Activated CD4-positive, alpha-beta T cell treated with anti-CD3 and anti-CD28 coated beads for 36 hours (primary cell): ENCODE measurements at regions not wholly inside any gene's neighbourhood (a gene's known extent, or its start where the extent isn't known, plus 50 kb on each side); places are given as distances from the start of the nearest gene placed in this dataset.
"Not testable (repeated sequence)": the region's sequence is repeated elsewhere in the genome, so short reads cannot be mapped to it uniquely, and the experiment has no call there.

Experiments
- ATAC-seq: fragments of 200-7000 bp; cut with Tn5 transposase; one replicate; pipeline ENCODE4 v1.10.0; 2021; ENCODE audit warnings: mild to moderate bottlenecking, moderate library complexity
- CTCF ChIA-PET: fragments of 350-600 bp; sonication (Branson Sonifier 250); formaldehyde crosslinking; loops from one replicate; lab custom pipeline; 2021; ENCODE audit warnings: antibody characterized with exemption; lab: Charles Lee
- POLR2A ChIA-PET: fragments of 350-600 bp; sonication (Branson Sonifier 250); formaldehyde crosslinking; loops from one replicate; lab custom pipeline; 2021; ENCODE audit warnings: antibody characterized with exemption, inconsistent platforms; lab: Charles Lee
- DNase-seq: peaks from one replicate; pipeline ENCODE4 v3.0.0-alpha.2; 2020
- H3K27ac Mint-ChIP-seq: one replicate; pipeline ENCODE4 v1.8.0; 2021; ENCODE audit warnings: mixed read lengths
- H3K27me3 Mint-ChIP-seq: one replicate; pipeline ENCODE4 v1.8.0; 2021; ENCODE audit warnings: mixed read lengths
- H3K36me3 Mint-ChIP-seq: one replicate; pipeline ENCODE4 v1.8.0; 2021; ENCODE audit warnings: low read depth, mixed read lengths
- H3K4me1 Mint-ChIP-seq: one replicate; pipeline ENCODE4 v1.8.0; 2021; ENCODE audit warnings: mixed read lengths
- H3K4me3 Mint-ChIP-seq: one replicate; pipeline ENCODE4 v1.8.0; 2021; ENCODE audit warnings: mild to moderate bottlenecking, moderate library complexity, mixed read lengths
- H3K9me3 Mint-ChIP-seq: one replicate; pipeline ENCODE4 v1.8.0; 2021; ENCODE audit warnings: low read depth, mixed read lengths
- intact Hi-C, 2 experiments: fragments of 100-400 bp; cut with DNase I in 1 of 2; cut with micrococcal nuclease in 1 of 2; formaldehyde crosslinking; loops; one replicate each; pipeline versions ENCODE4 v1.14.2 to v1.15.1; 2022 to 2024; cut with DNase I, micrococcal nuclease

DNA sequence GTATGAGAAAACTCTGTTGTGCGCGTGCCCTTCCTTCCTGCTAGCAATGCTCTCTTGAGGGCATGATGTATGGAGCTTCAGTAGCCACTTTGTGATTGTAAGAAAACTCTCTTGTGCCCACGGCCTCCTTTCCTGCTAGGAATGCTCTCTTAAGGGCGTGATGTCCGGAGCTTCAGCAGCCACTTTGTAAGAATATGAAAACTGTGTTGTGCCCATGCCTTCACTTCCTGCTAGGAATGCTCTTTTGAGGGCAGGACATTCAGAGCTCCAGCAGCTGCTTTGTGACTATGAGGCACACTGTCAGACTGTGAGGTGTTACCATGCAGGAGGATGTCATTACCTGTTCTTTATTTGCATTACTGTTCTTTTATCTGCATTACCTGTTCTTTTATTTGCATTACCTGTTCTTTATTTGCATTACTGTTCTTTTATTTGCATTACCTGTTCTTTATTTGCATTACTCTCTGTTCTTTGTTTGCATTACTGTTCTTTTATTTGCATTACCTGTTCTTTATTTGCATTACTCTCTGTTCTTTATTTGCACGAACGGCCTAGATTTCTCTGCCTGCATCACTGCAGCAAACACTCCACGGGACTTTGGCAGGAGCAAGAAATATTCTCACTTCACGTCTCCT is 166.7 kb downstream of the CRLF2 start:
- Mint-ChIP-seq H3K36me3 (no peaks in the 10 kb centered on the region), H3K9me3 (peaks cover 18% of the 10 kb centered on the region), H3K4me1 (no peaks in the 10 kb centered on the region), H3K27ac (no peak overlapping the region), H3K4me3 (no peak overlapping the region), H3K27me3 (no peaks in the 10 kb centered on the region)
- CTCF ChIA-PET, result no interaction called here
- DNase-seq (no peak), ATAC-seq (no peak)
- POLR2A ChIA-PET, result no interaction called here
- intact Hi-C loops, result no loop called here

GRCh38 chrX:1041091-1041490 is 171.4 kb downstream of the CRLF2 start:
- DNase-seq (no peak), ATAC-seq (no peak)
- no peak overlapping the region for H3K27ac Mint-ChIP-seq
- H3K4me1 Mint-ChIP-seq, result no peaks in the 10 kb centered on the region
- H3K36me3 Mint-ChIP-seq, result no peaks in the 10 kb centered on the region
- H3K4me3 Mint-ChIP-seq, result no peak overlapping the region
- ChIA-PET CTCF (no interaction called here), POLR2A (no interaction called here)
- intact Hi-C loops, result no loop called here
- H3K9me3 Mint-ChIP-seq, result peaks cover 16% of the 10 kb centered on the region
- H3K27me3 Mint-ChIP-seq, result no peaks in the 10 kb centered on the region

DNA sequence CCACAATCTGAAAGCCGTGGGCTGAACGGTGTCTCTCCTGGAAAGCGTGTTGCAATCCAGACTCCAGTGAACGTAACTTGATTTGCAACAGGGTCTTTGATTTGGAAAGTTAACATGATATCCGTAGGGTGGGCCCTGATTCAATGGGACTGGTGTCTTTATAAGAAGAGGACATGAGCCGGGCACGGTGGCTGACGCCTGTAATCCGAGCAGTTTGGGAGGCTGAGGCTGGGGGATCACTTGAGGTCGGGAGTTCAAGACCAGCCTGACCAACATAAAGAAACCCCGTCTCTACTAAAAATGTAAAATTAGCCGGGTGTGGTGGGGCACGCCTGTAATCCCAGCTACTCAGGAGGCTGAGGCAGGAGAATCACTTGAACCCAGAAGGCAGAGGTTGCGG is 176.5 kb downstream of the CRLF2 start:
- H3K4me1 Mint-ChIP-seq, H3K27me3 Mint-ChIP-seq, ATAC-seq, CTCF ChIA-PET, DNase-seq, H3K4me3 Mint-ChIP-seq, POLR2A ChIA-PET, intact Hi-C loops, H3K27ac Mint-ChIP-seq, H3K36me3 Mint-ChIP-seq, H3K9me3 Mint-ChIP-seq: not testable (repeated sequence)

- no peak overlapping the region for H3K4me3 Mint-ChIP-seq
- no peak for DNase-seq
- intact Hi-C loops, result no loop called here
- H3K27me3 Mint-ChIP-seq, result no peaks in the 10 kb centered on the region
- H3K4me1 Mint-ChIP-seq, result no peaks in the 10 kb centered on the region
- ATAC-seq, result no peak
- H3K9me3 Mint-ChIP-seq, result peaks cover 7% of the 10 kb centered on the region
- ChIA-PET CTCF (no interaction called here), POLR2A (no interaction called here)
- H3K27ac Mint-ChIP-seq, result no peak overlapping the region
- no peaks in the 10 kb centered on the region for H3K36me3 Mint-ChIP-seq
These were observed 177.2 kb downstream of the CRLF2 start for GRCh38 chrX:1035206-1035605.

DNA sequence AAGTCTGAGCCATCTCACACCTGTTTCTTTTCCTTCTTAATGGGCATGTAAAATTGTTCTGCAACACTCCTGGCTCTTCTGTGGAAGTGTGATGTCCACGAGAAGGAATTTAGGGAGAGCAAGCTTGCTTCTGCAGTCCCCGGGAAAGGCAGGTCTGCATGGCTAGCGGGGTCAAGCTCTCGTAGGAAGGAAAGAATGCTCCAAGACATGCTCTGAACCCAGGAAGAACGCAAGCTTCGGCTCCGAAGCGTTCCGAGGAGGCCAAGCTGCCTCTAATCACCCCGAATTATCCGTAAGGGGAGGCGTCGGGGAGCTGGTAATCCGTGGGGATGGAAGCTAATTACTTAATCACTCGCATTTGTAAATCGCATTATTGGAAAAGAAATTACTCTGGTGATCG is 177.7 kb downstream of the CRLF2 start:
- ATAC-seq (no peak), DNase-seq (no peak)
- CTCF ChIA-PET, result no interaction called here
- Mint-ChIP-seq H3K9me3 (peaks cover 3% of the 10 kb centered on the region), H3K4me1 (no peaks in the 10 kb centered on the region), H3K4me3 (no peak overlapping the region), H3K27me3 (no peaks in the 10 kb centered on the region), H3K36me3 (no peaks in the 10 kb centered on the region), H3K27ac (no peak overlapping the region)
- intact Hi-C loops, result no loop called here
- POLR2A ChIA-PET, result no interaction called here

- POLR2A ChIA-PET, result no interaction called here
- Mint-ChIP-seq H3K36me3 (no peaks in the 10 kb centered on the region), H3K4me1 (peaks cover 12% of the 10 kb centered on the region), H3K9me3 (peaks cover 2% of the 10 kb centered on the region), H3K27ac (no peak overlapping the region), H3K4me3 (no peak overlapping the region), H3K27me3 (peaks cover 8% of the 10 kb centered on the region)
- CTCF ChIA-PET, result no interaction called here
- intact Hi-C loops, result no loop called here
- DNase-seq (no peak), ATAC-seq (no peak)
These were observed 180.7 kb downstream of the CRLF2 start for GRCh38 chrX:1031521-1032430.

- intact Hi-C loops, result no loop called here
- DNase-seq, result no peak
- CTCF ChIA-PET, result no interaction called here
- H3K27me3 Mint-ChIP-seq, result peaks cover 8% of the 10 kb centered on the region
- no peak overlapping the region for H3K4me3 Mint-ChIP-seq
- peaks cover 19% of the 10 kb centered on the region for H3K4me1 Mint-ChIP-seq
- POLR2A ChIA-PET, result no interaction called here
- ATAC-seq, result no peak
- H3K36me3 Mint-ChIP-seq, result no peaks in the 10 kb centered on the region
- H3K27ac Mint-ChIP-seq, result no peak overlapping the region
- H3K9me3 Mint-ChIP-seq, result peaks cover 2% of the 10 kb centered on the region
These were observed 183.0 kb downstream of the CRLF2 start for GRCh38 chrX:1029494-1029893.

DNA sequence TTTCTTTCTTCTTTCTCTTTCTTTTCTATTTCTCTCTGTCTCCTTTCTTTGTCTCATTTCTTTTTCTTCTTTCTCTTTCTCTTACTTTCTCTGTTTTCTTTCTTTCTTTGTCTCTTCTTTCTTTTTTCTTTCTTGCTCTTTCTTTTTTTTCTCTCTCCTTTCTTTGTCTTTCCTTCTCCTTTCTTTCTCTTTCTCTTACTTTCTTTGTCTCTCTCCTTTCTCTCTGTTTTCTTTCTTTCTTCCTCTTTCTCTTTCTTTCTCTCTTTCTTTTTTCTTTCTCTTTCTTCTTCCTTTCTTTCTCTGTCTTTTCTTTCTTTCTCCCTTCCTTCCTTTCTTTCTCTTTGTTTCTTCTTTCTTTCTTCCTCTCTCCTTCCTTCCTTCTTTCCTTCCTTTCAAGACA is 184.8 kb downstream of the CRLF2 start:
- Mint-ChIP-seq H3K27ac (peak overlapping the region; percentile 10), H3K4me1 (peaks cover 19% of the 10 kb centered on the region), H3K27me3 (peaks cover 8% of the 10 kb centered on the region), H3K9me3 (no peaks in the 10 kb centered on the region), H3K36me3 (no peaks in the 10 kb centered on the region), H3K4me3 (peak overlapping the region; percentile 39)
- DNase-seq (no peak), ATAC-seq (no peak)
- POLR2A ChIA-PET, result no interaction called here
- CTCF ChIA-PET, result no interaction called here
- intact Hi-C loops, result no loop called here

GRCh38 chrX:1027133-1027532 is 185.3 kb downstream of the CRLF2 start:
- Mint-ChIP-seq H3K9me3 (no peaks in the 10 kb centered on the region), H3K4me3 (peak overlapping the region; percentile 39), H3K36me3 (no peaks in the 10 kb centered on the region), H3K27me3 (peaks cover 8% of the 10 kb centered on the region), H3K27ac (peak overlapping the region; percentile 62), H3K4me1 (peaks cover 19% of the 10 kb centered on the region)
- intact Hi-C loops, result no loop called here
- ATAC-seq, result no peak
- POLR2A ChIA-PET, result no interaction called here
- CTCF ChIA-PET, result no interaction called here
- DNase-seq, result peak; percentile 7

DNA sequence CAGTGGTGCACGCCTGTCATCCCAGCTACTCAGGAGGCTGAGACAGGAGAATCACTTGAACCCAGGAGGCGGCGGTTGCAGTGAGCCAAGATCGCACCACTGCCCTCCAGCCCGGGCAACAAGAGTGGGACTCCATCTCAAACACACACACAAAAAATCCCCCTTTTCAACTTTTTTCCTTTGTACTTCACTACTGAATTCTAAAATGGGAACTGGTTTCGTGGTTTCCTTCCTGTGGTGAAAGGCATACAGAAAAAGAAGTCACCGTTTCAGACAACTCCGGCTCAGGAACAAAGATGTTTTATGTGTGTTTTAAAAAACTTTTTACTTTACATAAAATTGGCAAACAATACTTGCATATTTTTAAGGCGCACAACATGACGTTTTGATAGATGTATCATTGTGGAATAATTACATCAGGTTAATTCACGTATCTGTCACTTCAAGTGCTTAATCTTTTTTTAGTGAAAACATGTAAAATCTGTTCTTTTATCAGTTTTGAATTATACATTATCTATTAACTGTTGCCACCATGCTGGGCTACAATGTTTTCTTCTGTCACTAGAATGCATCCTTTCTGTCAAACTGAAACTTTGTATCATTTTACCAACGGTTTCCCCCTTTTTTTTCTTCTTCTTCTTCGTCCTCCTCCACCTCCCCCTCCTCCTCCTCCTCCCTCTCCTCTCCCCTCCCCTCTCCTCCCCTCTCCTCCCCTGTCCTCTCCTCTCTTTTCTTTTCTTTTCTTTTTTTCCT is 186.0 kb downstream of the CRLF2 start:
- peaks cover 19% of the 10 kb centered on the region for H3K4me1 Mint-ChIP-seq
- no peak overlapping the region for H3K27ac Mint-ChIP-seq
- H3K36me3 Mint-ChIP-seq, result no peaks in the 10 kb centered on the region
- H3K4me3 Mint-ChIP-seq, result peak overlapping the region; percentile 39
- intact Hi-C loops, result no loop called here
- no peak for DNase-seq
- POLR2A ChIA-PET, result no interaction called here
- H3K27me3 Mint-ChIP-seq, result peaks cover 8% of the 10 kb centered on the region
- no peak for ATAC-seq
- H3K9me3 Mint-ChIP-seq, result no peaks in the 10 kb centered on the region
- CTCF ChIA-PET, result no interaction called here

DNA sequence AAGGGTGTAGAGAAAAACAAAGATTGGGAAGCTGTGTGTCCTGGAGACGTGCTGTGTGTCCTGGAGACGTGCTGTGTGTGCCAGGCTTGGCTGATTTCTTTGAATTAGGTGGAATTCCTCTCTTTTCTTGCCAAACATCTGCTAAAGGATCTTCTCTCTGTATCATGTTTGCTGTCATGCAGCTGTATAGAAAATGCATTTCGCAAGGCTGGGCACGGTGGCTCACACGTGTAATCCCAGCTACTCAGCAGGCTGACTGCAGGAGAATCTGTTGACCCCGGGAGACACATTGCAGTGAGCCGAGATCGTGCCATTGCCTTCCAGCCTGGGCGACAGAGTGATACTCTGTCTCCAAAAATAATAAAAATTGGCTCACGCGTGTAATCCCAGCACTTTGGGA is 187.0 kb downstream of the CRLF2 start:
- CTCF ChIA-PET, result no interaction called here
- H3K36me3 Mint-ChIP-seq, result no peaks in the 10 kb centered on the region
- intact Hi-C loops, result no loop called here
- no peak overlapping the region for H3K4me3 Mint-ChIP-seq
- POLR2A ChIA-PET, result no interaction called here
- DNase-seq, result no peak
- peaks cover 19% of the 10 kb centered on the region for H3K4me1 Mint-ChIP-seq
- no peaks in the 10 kb centered on the region for H3K9me3 Mint-ChIP-seq
- H3K27me3 Mint-ChIP-seq, result peaks cover 8% of the 10 kb centered on the region
- H3K27ac Mint-ChIP-seq, result no peak overlapping the region
- no peak for ATAC-seq

DNA sequence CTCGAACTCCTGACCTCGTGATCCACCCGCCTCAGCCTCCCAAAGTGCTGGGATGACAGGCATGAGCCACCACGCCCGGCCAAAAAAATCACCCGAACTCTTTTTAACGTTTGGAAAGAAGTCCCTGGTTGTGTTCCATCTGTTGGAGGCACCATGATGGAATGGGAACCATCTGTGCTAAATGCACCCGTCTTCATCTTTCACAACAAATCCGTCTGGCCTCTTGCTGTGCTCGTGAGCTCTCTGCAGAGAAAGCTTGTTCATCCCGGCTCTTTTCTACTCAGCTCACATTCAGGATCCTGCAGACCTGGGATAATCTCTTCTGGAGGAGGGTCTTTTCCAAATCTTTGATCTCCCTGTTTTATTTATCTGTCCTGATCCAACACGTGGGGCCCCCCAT is 188.8 kb downstream of the CRLF2 start:
- Mint-ChIP-seq H3K36me3 (no peaks in the 10 kb centered on the region), H3K27me3 (peaks cover 8% of the 10 kb centered on the region), H3K27ac (no peak overlapping the region), H3K4me3 (no peak overlapping the region), H3K9me3 (no peaks in the 10 kb centered on the region), H3K4me1 (peaks cover 19% of the 10 kb centered on the region)
- DNase-seq (no peak), ATAC-seq (no peak)
- POLR2A ChIA-PET, result no interaction called here
- intact Hi-C loops, result no loop called here
- CTCF ChIA-PET, result no interaction called here
